ENCODE measurements at regions not wholly inside any gene's neighbourhood (a gene's known extent, or its start where the extent isn't known, plus 50 kb on each side); places are given as distances from the start of the nearest gene placed in this dataset.

- no peak for DNase-seq
- TF ChIP-seq, protein P1, sequence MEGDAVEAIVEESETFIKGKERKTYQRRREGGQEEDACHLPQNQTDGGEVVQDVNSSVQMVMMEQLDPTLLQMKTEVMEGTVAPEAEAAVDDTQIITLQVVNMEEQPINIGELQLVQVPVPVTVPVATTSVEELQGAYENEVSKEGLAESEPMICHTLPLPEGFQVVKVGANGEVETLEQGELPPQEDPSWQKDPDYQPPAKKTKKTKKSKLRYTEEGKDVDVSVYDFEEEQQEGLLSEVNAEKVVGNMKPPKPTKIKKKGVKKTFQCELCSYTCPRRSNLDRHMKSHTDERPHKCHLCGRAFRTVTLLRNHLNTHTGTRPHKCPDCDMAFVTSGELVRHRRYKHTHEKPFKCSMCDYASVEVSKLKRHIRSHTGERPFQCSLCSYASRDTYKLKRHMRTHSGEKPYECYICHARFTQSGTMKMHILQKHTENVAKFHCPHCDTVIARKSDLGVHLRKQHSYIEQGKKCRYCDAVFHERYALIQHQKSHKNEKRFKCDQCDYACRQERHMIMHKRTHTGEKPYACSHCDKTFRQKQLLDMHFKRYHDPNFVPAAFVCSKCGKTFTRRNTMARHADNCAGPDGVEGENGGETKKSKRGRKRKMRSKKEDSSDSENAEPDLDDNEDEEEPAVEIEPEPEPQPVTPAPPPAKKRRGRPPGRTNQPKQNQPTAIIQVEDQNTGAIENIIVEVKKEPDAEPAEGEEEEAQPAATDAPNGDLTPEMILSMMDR (IDR thresholded peaks at IDR 0.05; ENCODE audit: borderline replicate concordance) = no peak
- Histone ChIP-seq H3K4me3 (no peak overlapping the region), H3K9me3 (replicated peaks) (peaks cover 28% of the 10 kb centered on the region), H3K27me3 (ENCODE audit: low read depth) (no peaks in the 10 kb centered on the region), H3K4me1 (no peaks in the 10 kb centered on the region), H3K27ac (replicated peaks) (no peak overlapping the region), H3K36me3 (no peaks in the 10 kb centered on the region)
- intact Hi-C loops (cut with micrococcal nuclease) = no loop called here
These were observed 114.4 kb upstream of the ADARB2 start for GRCh38 chr10:1851762-1852161.

- no peaks in the 10 kb centered on the region for H3K4me1 ChIP-seq
- H3K9me3 ChIP-seq (replicated peaks) = peaks cover 28% of the 10 kb centered on the region
- H3K4me3 ChIP-seq = no peak overlapping the region
- no peaks in the 10 kb centered on the region for H3K27me3 ChIP-seq (ENCODE audit: low read depth)
- TF ChIP-seq, protein P1 (IDR thresholded peaks at IDR 0.05; ENCODE audit: borderline replicate concordance) = no peak
- intact Hi-C loops (cut with micrococcal nuclease) = no loop called here
- no peak overlapping the region for H3K27ac ChIP-seq (replicated peaks)
- no peak for DNase-seq
- H3K36me3 ChIP-seq = no peaks in the 10 kb centered on the region
These were observed 113.7 kb upstream of the ADARB2 start for GRCh38 chr10:1850971-1851527.

DNA sequence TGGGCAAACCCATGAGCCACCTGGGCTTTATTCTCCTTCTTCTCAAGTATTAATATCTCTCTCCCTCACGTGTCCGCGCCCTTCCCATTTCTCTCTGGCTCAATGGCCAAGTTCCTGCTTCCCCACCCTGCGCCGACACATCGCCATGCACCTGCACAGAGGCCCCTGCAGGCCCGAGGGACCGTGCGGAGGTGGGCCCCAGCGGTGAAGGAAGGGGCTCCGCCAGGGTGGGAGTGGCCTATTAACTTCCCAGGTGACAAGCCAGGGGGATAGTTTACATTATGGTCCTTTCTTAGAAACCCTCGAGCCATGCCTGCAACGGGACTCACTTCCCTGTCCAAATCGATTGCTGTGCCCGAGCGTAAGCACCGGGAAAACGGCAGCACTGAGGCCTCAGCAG lies 110.0 kb upstream of the ADARB2 start:
- intact Hi-C loops (cut with micrococcal nuclease) = no loop called here
- DNase-seq = no peak
- Histone ChIP-seq H3K27ac (replicated peaks) (no peak overlapping the region), H3K4me1 (no peaks in the 10 kb centered on the region), H3K36me3 (no peaks in the 10 kb centered on the region), H3K27me3 (ENCODE audit: low read depth) (no peaks in the 10 kb centered on the region), H3K4me3 (no peak overlapping the region), H3K9me3 (replicated peaks) (peaks cover 28% of the 10 kb centered on the region)
- TF ChIP-seq, protein P1 (IDR thresholded peaks at IDR 0.05; ENCODE audit: borderline replicate concordance) = no peak

GRCh38 chr10:1846032-1846431 lies 108.7 kb upstream of the ADARB2 start:
- Histone ChIP-seq H3K9me3 (replicated peaks) (peaks cover 20% of the 10 kb centered on the region), H3K4me1 (no peaks in the 10 kb centered on the region), H3K27me3 (ENCODE audit: low read depth) (no peaks in the 10 kb centered on the region), H3K27ac (replicated peaks) (no peak overlapping the region), H3K36me3 (no peaks in the 10 kb centered on the region), H3K4me3 (no peak overlapping the region)
- DNase-seq = no peak
- intact Hi-C loops (cut with micrococcal nuclease) = no loop called here
- TF ChIP-seq, protein P1 (IDR thresholded peaks at IDR 0.05; ENCODE audit: borderline replicate concordance) = no peak

GRCh38 chr10:1841759-1842158 lies 104.4 kb upstream of the ADARB2 start:
- no peak for DNase-seq
- TF ChIP-seq, protein P1 (IDR thresholded peaks at IDR 0.05; ENCODE audit: borderline replicate concordance) = no peak
- intact Hi-C loops (cut with micrococcal nuclease) = no loop called here
- no peaks in the 10 kb centered on the region for H3K36me3 ChIP-seq
- no peak overlapping the region for H3K4me3 ChIP-seq
- H3K4me1 ChIP-seq = no peaks in the 10 kb centered on the region
- no peaks in the 10 kb centered on the region for H3K27me3 ChIP-seq (ENCODE audit: low read depth)
- no peak overlapping the region for H3K27ac ChIP-seq (replicated peaks)
- no peaks in the 10 kb centered on the region for H3K9me3 ChIP-seq (replicated peaks)

Measured in left ventricle myocardium inferior (tissue), 1 donor.